ENCODE measurements at regions not wholly inside any gene's neighbourhood (a gene's known extent, or its start where the extent isn't known, plus 50 kb on each side); places are given as distances from the start of the nearest gene placed in this dataset.
"Not testable (repeated sequence)": the region's sequence is repeated elsewhere in the genome, so short reads cannot be mapped to it uniquely, and the experiment has no call there.

DNA sequence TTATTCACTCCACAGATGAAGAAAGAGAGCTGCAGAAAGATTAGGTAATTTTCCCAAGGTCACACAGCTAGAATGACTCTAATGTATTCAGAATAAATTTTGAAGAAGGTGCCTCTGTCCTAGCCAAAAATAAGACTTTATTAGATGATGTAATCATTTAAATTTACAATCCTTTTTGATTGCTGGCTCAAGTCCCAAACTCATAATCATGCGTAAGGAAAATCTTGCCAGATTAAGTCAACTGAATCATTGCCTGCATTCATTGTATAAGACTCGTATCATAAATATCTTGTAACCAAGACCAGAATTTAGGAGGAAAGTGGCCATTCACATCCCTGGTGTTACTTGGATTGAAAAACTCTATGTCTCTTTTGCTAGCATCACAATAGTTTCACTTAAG is 53.1 kb upstream of the STK39 start:
- no peak for DNase-seq

- no peak for DNase-seq
Measured at GRCh38 chr2:168304024-168304681, 56.8 kb upstream of the STK39 start.

DNA sequence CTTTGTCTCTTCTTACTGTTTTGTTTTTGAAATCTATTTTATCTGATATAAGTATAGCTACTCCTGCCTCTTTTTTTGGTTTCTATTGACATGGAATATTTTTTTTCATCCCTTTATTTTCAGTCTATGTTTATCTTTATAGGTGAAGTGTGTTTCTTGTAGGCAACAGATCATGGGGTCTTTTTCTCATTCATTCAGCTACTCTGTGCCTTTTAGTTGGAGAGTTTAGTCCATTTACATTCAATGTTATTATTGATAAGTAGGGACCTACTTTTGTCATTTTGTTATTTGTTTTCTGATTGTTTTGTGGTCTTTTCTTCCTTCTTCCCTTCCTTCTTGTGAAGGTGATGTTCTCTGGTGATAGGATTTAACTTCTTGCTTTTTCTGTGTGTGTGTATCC is 60.0 kb upstream of the STK39 start:
- DNase-seq, result no peak

DNA sequence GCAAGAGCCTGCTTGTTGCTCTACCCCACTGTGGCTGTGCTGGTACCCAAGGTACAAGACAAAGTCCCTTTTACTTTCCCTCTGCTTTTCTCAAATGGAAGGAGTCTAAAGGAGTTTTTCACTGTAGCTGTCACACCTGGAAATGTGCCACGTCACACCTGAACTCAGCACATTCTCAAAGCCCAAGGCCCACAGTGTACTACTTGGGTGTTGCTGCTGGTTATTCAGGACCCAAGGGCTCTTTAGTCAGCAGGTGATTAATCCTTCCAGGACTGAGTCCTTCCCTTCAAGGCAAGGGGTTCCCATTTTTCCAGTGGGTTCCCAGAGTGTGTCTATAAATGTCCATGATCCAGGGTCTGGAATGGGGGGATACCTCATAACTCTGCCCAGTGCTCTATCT is 63.2 kb upstream of the STK39 start:
- no peak for DNase-seq

GRCh38 chr2:168311261-168311910 is 64.0 kb upstream of the STK39 start:
- DNase-seq, result no peak

GRCh38 chr2:168312036-168312822 is 64.8 kb upstream of the STK39 start:
- DNase-seq, result no peak

DNA sequence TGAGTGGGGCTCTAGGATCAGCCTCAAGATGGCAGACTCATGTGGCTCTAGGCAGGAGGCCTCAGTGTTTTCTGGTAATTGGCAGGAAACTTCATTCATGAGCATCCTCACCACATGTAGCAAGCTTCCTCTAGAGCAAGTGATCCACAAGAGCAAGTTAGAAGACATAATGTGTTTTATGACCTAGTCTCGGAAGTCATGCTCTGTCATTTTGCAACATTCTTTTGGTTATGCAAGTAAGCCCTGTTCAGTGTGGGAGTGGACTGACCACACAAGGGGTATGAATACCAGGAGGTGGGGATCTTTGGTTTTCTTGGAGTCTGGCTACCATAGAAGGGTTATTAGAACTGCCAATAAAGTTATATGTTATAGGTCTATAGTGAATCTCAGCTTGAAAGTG is 66.8 kb upstream of the STK39 start:
- no peak for DNase-seq

GRCh38 chr2:168315331-168316072 is 68.1 kb upstream of the STK39 start:
- no peak for DNase-seq

- no peak for DNase-seq
Measured at GRCh38 chr2:168316073-168316440, 68.7 kb upstream of the STK39 start.

DNA sequence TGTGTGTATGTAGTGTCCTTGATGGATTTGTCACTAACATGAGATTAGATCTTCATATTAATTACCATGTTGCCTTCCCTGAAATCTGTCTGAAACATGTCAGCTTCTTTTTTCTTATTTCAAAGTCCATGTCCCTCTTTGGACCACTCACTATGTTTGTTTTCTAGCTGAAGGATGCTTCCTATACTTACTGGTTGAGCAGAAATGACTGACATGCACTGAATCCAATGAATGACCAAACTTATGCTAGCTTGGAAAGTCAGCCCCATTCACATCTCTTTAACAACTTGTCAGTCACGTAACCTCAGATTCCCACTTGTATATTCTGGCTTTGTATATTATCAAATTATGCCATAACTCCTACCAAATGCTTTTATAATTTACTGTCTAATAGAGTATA is 69.9 kb upstream of the STK39 start:
- no peak for DNase-seq

- DNase-seq, result no peak
Measured at GRCh38 chr2:168320267-168320666, 72.9 kb upstream of the STK39 start.

- no peak for DNase-seq
Measured at GRCh38 chr2:168322325-168323007, 75.1 kb upstream of the STK39 start.

DNA sequence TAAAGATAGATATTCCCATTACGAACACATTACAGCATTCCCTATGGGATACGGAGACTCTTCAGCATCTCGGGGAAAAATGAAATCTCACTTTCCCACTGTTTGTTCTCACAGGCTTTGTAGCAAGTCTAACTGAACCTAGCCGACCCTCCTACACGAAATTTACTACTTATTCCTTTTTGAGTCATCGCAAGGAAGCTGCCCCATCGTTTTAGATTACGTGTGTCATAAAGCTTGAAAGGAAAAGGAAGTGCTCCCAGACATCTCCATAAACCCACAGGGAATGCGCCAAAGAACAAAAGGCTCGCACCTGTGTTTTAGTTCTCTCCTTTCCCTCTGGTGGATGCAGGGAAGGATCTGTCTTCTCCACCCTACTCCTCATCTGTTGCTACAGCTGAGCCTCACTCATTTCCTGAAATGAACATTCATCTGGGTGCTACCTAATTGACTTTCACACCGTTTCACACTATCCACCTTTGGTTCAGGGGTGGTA is 76.2 kb upstream of the STK39 start:
- no peak for DNase-seq

- DNase-seq, result no peak
Measured at GRCh38 chr2:168326572-168326971, 79.2 kb upstream of the STK39 start.

DNA sequence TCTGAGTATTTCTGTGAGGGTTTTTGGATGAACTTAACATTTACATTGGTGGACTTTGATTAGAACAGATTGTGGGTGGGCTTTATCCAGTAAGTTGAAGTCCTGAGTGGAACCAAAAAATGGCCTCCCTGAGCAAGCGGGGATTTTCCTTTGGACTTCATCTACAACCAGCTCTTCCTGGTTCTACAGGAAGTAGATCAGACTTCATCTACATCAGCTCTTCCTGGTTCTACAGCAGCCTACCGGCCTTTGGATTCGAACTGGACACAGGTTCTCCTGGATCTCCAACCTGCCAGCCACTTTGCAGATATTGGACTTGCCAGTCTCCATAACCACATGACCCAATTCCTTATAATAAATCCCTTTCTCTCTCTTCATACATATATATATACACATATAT is 79.9 kb upstream of the STK39 start:
- no peak for DNase-seq

DNA sequence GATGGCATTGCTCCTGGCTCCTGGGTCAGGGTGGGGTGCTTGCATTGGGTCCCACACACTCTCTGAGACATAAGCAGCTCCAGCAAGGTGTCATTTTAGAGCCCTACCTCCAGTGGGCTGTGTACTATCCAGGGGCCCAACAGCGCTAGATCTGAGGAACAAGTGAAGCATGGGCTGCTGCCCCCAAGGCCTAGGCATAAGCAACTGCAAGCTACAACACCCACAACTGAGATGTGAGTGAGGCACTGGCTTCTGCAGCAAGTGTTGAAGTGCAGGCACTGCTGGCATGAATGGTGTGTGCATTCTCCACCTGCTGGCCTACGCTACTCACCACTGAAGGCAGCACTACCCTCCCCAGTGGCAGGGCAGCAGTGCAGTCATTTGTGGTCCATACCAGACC is 81.0 kb upstream of the STK39 start:
- DNase-seq, result no peak

GRCh38 chr2:168330624-168331423 is 83.4 kb upstream of the STK39 start:
- DNase-seq, result no peak

GRCh38 chr2:168335254-168335653 is 87.9 kb upstream of the STK39 start:
- DNase-seq, result not testable (repeated sequence)

DNA sequence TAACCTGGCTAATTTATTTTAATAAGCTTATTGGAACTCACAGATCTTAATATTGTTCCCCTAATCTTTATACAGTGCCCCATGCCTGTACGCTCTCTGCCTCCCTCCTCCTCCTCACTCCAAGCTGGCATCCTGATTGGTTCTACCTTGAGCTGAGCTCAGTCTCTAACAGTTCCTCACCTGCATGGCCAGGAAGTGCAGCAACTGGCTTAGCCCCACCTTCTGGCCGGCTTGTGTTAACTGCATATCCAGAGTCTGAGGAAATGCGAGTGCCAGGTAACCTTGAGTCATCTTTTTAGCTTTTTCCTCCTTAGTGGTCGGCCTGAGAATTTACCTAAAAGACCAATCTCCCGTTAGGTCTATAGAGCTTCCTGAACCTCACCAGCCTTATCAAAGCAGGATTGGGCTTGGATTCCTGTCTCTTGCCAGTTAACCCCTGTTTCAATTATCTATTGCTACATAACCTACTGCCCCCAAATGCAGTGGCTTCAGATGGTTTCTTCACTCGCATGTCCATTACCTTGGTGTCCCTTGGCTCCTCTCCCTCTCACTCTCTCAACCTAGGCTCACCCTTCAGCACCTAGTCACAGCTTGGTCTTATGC is 89.5 kb upstream of the STK39 start:
- no peak for DNase-seq

DNA sequence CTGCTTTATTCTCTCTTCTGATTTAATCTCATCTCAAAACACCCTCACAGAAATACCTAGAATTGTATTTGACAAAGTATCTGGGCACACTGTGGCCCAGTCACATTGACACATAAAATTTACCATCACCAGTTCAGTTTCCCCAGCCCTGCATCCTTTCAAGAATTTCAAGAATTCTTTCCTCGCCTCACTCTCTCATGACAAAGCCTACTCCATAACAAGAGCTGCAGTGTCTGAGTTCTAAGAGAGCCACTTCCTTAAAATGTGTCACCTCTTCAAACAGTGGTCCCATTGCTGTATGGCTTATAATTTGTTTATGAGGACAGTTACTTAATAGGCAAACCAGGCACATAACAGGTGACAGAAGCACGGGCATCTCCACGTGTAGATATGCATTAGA is 90.9 kb upstream of the STK39 start:
- DNase-seq, result no peak

DNA sequence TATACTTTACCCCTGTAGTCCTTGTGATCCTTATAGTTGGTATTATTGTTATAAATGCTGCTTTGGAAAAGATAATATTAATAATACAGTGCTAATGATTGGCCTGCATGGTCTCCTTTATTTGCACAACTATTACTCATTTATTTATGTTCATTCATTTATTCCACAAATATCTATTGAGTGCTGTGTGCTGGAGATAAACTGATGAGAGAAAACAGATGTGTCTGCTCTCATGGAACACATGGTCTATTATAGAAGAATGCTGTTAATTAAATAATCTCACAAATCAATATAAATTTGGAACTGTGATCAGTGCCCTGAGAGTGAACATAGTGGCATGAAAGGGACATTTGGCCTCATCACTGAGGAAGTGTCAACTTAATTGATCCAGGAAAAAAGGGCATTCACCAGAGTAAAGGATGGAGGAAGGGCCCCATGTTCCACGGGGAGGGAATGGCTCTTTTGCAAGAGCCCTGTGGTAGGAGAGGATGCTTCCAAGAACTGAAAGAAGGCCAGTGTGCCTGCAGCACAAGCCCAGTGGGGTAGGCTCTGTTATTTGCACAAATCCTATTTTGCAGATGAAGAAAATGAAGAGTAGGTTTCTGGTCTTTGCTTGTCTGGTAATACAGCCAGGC is 91.5 kb upstream of the STK39 start:
- no peak for DNase-seq
